Left lung (tissue), 4 donors: ENCODE measurements at regions not wholly inside any gene's neighbourhood (a gene's known extent, or its start where the extent isn't known, plus 50 kb on each side); places are given as distances from the start of the nearest gene placed in this dataset.

ENCODE experiments used
- ATAC-seq: fragments of 200-7000 bp; cut with Tn5 transposase; one replicate; pipeline ENCODE4 v1.9.1; 2020; ENCODE audit warnings: moderate library complexity
- DNase-seq, 4 donors: peaks; one replicate each; pipeline ENCODE4 v3.0.0-alpha.2; 2013 to 2020
- H3K27ac ChIP-seq, 2 donors: fragments of 200-600 bp; sonication (generic) in 1 of 2; one replicate each; pipeline versions ENCODE4 v1.5.0 to v1.8.0; 2020 to 2021
- H3K27me3 ChIP-seq, 2 donors: fragments of 200-600 bp; sonication (generic) in 1 of 2; one replicate each; pipeline versions ENCODE4 v1.5.0 to v1.8.0; 2020 to 2021
- H3K36me3 ChIP-seq, 2 donors: fragments of 200-600 bp; sonication (generic) in 1 of 2; one replicate each; pipeline versions ENCODE4 v1.5.0 to v1.8.0; 2020 to 2021
- H3K4me1 ChIP-seq, 2 donors: fragments of 200-600 bp; one replicate each; pipeline ENCODE4 v1.8.0; 2021
- H3K4me3 ChIP-seq, 2 donors: fragments of 200-600 bp; sonication (generic) in 1 of 2; one replicate each; pipeline versions ENCODE4 v1.5.0 to v1.8.0; 2020 to 2021; ENCODE audit warnings: mild to moderate bottlenecking in 1 of 2
- H3K9me3 ChIP-seq, 2 donors: fragments of 200-600 bp; sonication (generic) in 1 of 2; one replicate each; pipeline versions ENCODE4 v1.5.0 to v1.8.0; 2020 to 2021
- intact Hi-C, 2 donors: fragments of 100-400 bp; cut with DNase I; formaldehyde crosslinking; loops; one replicate each; pipeline versions ENCODE4 v1.11.2 to v1.14.2; 2022
- TF ChIP-seq, protein P1 (sequence below), 2 donors: fragments of 200-600 bp; sonication (generic) in 1 of 2; IDR thresholded peaks; one replicate each; pipeline versions ENCODE4 v1.5.0 to v1.8.0; 2021; ENCODE audit warnings: antibody characterized with exemption in 2 of 2
- donor health status: DM: no; HTN: yes; CAD: no.
- donor health status: DM: no; HTN: no; CAD: no.

DNA sequence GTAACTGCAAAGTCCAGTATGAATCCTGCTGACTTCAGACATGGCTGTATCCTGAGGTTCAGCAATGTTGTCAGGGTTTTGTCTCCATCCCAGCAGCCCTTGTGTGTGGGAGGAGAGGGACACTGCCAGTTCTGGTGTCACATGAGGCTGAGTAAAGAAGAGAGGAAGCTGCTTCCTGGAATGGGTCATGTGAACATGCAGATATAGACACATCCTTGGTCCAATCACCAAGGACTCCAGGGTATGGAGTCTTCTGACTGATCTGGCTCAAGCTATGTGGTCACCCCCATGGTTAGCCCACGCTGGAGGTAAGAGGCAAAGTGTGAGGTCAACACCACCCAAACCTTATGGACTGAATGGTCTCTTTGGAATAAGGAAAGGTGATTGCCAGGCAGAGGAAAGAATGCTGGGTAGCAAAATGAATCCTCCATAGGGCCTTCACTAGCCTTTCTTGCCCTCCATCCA lies 134.4 kb upstream of the SLC1A4 start:
- Histone ChIP-seq H3K4me3 (no peak overlapping the region), H3K27me3 (no peaks in the 10 kb centered on the region), H3K36me3 (no peaks in the 10 kb centered on the region), H3K27ac (peak overlapping the region; percentile 14 to 95), H3K9me3 (no peaks in the 10 kb centered on the region), H3K4me1 (peaks cover 15 to 89% of the 10 kb centered on the region in 2 donors)
- TF ChIP-seq, protein P1, sequence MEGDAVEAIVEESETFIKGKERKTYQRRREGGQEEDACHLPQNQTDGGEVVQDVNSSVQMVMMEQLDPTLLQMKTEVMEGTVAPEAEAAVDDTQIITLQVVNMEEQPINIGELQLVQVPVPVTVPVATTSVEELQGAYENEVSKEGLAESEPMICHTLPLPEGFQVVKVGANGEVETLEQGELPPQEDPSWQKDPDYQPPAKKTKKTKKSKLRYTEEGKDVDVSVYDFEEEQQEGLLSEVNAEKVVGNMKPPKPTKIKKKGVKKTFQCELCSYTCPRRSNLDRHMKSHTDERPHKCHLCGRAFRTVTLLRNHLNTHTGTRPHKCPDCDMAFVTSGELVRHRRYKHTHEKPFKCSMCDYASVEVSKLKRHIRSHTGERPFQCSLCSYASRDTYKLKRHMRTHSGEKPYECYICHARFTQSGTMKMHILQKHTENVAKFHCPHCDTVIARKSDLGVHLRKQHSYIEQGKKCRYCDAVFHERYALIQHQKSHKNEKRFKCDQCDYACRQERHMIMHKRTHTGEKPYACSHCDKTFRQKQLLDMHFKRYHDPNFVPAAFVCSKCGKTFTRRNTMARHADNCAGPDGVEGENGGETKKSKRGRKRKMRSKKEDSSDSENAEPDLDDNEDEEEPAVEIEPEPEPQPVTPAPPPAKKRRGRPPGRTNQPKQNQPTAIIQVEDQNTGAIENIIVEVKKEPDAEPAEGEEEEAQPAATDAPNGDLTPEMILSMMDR (IDR thresholded peaks at IDR 0.05) = no peak
- ATAC-seq (no peak), DNase-seq (peak in 2 of 4 donors; percentile 4 to 73)
- intact Hi-C loops = no loop called here

DNA sequence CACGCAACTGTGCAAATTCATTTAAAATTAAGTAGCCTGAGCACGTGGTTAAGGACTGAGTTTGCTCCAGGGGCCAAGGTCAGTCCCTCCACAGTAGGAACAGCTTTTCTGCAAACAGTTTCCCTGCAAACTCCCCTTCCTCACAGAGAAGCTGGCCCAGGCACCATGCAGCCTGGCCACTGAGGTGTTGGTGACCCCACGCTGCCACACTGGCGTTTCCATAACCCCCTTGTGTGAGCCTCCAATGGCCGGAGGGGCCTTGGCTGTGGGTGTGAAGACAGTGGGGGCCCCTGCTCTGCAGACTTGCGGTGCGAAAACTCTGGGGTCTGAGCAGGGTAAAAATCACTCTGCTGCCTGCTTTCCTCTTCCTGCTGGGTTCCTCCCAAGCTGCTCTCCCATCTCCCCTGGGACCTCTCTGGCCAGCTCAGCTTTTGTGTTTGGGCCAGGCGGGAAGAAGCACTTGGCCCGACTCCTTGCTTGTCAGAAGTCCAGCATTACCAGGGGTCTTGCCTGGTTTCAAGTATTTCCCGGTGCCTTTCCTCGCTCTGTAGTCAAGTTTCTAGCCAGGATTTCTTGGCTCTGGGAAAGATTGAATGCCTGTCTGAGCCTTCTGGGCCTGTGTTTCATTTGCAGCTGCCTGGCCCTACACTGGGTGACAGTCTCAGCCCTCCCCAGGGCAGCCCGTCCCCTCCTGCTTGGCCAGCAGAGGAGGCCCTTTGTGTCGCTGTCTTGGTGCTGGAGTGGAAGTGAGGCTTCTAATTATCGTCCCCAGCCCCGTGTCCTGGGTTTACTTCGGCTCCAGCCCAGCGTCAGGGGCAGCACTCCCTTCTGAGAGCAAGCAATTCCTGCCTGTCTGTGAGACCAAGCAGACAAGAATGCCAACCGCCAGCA lies 131.4 kb upstream of the SLC1A4 start:
- no peaks in the 10 kb centered on the region for H3K27me3 ChIP-seq
- intact Hi-C loops = no loop called here
- H3K36me3 ChIP-seq = no peaks in the 10 kb centered on the region
- TF ChIP-seq, protein P1 (IDR thresholded peaks at IDR 0.05) = no peak
- ATAC-seq (no peak), DNase-seq (peak in 2 of 4 donors; percentile 67 to 69)
- H3K4me1 ChIP-seq = peaks cover 22 to 86% of the 10 kb centered on the region in 2 donors
- H3K9me3 ChIP-seq = peaks cover 0 to 3% of the 10 kb centered on the region in 2 donors
- peak overlapping the region; percentile 97 to 100 for H3K27ac ChIP-seq
- no peak overlapping the region for H3K4me3 ChIP-seq

DNA sequence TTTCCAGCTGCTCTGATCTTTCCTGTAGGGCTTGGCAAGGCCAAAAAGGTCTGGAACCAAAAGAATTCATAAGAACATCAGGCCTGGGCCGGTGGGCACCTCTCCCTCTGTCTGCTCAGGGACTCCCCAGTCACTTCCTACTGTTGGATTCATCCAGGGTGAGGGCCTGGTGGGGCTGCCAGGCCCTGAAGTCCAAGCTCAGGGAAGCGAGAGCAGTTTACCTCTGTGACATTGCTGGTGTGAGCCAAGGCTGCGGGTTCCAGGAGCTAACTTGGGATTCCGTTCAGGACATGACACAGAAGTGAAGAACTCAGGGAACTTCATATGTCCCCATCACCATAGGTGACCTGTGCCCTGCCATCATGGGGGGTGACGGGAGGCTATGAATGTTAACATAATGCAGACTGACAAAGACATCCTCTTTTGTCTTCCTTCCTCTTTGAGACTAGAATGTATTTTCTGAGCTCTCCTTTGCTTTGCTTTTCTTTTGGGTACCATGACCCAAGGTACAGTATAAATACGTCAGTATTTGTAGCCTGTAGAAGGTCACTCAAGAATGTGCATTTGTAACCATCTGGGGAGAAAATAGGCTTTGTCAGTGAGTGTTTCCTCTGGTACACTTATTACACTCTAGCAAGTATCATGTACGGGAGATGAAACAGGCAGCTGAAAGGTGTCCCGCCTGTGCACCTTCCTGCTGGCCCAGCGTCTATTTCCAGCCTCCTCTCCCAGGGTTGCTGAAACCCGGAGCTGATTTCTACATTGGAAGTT lies 130.5 kb upstream of the SLC1A4 start:
- H3K27ac ChIP-seq = peak overlapping the region; percentile 97 to 100
- TF ChIP-seq, protein P1 (IDR thresholded peaks at IDR 0.05) = no peak
- H3K9me3 ChIP-seq = peaks cover 0 to 3% of the 10 kb centered on the region in 2 donors
- H3K4me3 ChIP-seq = peak overlapping the region; percentile 36 to 42
- no peak for ATAC-seq
- peaks cover 22 to 87% of the 10 kb centered on the region in 2 donors for H3K4me1 ChIP-seq
- H3K36me3 ChIP-seq = no peaks in the 10 kb centered on the region
- no peaks in the 10 kb centered on the region for H3K27me3 ChIP-seq
- DNase-seq = peak in 1 of 4 donors; percentile 65
- intact Hi-C loops = no loop called here

DNA sequence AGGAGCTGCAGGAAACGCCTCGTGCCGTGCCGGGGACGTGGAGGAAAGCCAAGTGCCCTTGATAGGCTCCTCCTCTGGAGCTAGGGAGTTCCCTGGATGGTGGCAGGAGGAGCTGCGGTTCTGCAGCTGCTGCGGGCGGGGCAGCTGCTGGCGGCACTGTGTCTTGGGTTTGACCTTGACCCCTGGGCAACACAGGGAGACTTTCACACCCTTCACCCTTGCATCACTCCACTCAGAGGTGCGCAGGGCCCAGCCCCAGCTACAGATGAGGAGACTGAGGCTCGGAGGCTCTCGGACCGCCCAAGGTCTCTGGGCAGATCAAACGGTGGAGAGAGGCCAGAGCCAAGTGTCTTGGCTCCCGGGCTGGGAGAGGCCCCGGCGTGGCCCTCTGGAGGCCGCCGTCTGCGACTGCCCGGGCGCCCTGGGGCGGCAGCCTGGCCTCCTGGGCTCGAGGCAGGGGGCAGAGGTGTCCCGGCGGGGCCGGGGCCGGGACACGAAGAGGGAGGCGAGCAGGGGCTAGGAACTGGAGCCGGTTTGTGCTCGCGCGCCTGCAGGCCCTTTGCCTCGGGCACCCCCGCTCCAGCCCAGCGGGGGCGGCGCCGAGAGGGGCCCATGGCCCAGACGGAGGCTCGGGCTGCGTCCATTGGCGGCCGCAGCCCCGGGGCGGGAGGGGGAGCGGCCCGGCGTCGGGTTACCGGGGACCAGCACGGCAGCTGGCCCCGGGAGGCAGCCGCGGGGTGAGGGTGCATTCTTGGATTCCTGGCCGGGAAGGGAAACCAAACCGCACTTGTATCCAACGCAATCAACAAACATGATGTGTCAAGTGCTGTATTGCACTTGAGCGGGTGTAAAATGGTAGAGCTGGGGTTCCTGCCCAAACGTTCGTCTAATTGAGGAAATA lies 129.6 kb upstream of the SLC1A4 start:
- Histone ChIP-seq H3K27me3 (no peaks in the 10 kb centered on the region), H3K9me3 (peaks cover 0 to 3% of the 10 kb centered on the region in 2 donors), H3K4me1 (peaks cover 22 to 84% of the 10 kb centered on the region in 2 donors), H3K27ac (peak overlapping the region; percentile 97 to 100), H3K4me3 (peak overlapping the region; percentile 36 to 42), H3K36me3 (no peaks in the 10 kb centered on the region)
- peak; percentile 68 to 94 (median 92) for DNase-seq
- peak; percentile 86 for ATAC-seq
- TF ChIP-seq, protein P1 (IDR thresholded peaks at IDR 0.05) = no peak
- intact Hi-C loops = loop anchor here in 1 of 2 donors (10.0 kb wide), 2 partner anchors 105 to 525 kb away; no protein-coding TSS in a partner anchor
